ENCODE measurements at regions not wholly inside any gene's neighbourhood (a gene's known extent, or its start where the extent isn't known, plus 50 kb on each side); places are given as distances from the start of the nearest gene placed in this dataset.
"Not testable (repeated sequence)": the region's sequence is repeated elsewhere in the genome, so short reads cannot be mapped to it uniquely, and the experiment has no call there.

DNA sequence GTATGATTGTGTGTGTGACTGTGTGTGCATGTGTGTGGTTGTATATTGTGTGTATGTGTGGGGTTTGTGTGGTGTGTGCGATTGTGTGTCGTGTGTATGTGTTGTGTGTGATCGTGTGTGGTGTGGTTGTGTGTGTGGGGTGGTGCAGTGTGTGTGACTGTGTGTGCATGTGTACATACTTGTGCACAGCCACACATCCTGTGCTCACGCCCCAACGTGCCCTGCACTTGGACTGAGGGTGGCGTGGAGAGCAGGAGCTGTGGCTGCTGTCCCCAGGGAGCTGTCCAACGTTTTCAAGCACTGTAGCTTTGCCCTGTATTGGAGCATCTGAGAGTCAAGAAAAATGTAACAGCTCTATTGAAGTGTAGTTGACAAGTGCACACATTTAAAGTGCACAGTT, 243.2 kb upstream of the HDAC4 start:
- no peak overlapping the region for H3K27ac Mint-ChIP-seq
- H3K27me3 Mint-ChIP-seq: peaks cover 14% of the 10 kb centered on the region
- H3K4me1 Mint-ChIP-seq (ENCODE audit: low read depth): peaks cover 4% of the 10 kb centered on the region
- intact Hi-C loops (cut with micrococcal nuclease): no loop called here
- no peak overlapping the region for H3K4me3 Mint-ChIP-seq
- H3K36me3 Mint-ChIP-seq (ENCODE audit: low read depth): no peaks in the 10 kb centered on the region
- peaks cover 2% of the 10 kb centered on the region for H3K9me3 Mint-ChIP-seq

DNA sequence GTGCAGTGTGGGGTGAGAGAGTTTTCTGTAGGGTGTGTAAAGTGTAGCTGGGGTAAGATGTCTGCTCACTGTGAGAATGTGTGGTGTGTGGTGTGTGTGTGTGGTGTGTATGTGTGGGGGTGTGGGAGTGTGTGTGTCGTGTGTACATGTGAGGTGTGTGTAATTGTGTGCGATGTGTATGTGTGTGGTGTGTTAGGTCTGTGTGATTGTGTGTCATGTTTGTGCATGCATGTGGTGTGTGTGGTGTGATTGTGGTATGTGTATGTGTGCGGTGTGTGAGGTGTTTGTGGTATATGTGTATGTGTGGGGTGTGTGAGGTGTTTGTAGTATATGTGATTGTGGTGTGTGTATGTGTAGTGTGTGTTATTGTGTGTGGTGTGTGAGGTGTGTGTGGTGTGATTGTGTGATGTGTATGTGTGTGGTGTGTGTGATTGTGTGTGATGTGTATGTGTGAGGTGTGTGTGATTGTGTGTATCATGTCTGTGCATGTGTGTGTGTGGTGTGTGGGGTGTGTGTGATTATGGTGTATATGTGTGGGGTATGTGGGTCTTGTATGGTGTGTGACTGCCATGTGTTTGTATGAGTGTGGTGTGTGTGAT, 241.7 kb upstream of the HDAC4 start:
- Mint-ChIP-seq H3K27ac (no peak overlapping the region), H3K9me3 (no peaks in the 10 kb centered on the region), H3K4me3 (no peak overlapping the region), H3K27me3 (peaks cover 11% of the 10 kb centered on the region), H3K4me1 (ENCODE audit: low read depth) (peaks cover 4% of the 10 kb centered on the region), H3K36me3 (ENCODE audit: low read depth) (no peaks in the 10 kb centered on the region)
- intact Hi-C loops (cut with micrococcal nuclease): no loop called here

DNA sequence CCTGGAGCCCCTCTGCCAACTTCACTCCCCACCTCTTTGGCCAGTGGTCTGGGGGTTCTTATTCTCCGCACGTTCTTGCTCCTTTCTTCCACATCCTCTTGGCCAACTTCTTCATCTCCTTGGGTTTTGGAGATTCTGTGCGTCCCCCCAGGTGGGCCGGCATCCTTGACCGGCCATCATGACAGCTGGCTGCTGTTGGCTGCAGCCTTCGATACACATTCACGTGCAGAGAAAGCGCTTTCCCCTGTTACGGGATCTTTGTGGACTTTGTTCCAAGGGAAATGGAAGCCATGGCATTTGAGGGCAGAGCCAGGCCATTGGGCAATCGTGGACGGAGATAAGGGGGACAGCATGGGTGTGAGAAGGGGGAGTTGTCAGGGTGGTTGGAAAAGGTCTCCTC, 241.1 kb upstream of the HDAC4 start:
- peaks cover 15% of the 10 kb centered on the region for H3K27me3 Mint-ChIP-seq
- H3K27ac Mint-ChIP-seq; H3K4me3 Mint-ChIP-seq; H3K36me3 Mint-ChIP-seq (ENCODE audit: low read depth); intact Hi-C loops (cut with micrococcal nuclease); H3K9me3 Mint-ChIP-seq; H3K4me1 Mint-ChIP-seq (ENCODE audit: low read depth): not testable (repeated sequence)

DNA sequence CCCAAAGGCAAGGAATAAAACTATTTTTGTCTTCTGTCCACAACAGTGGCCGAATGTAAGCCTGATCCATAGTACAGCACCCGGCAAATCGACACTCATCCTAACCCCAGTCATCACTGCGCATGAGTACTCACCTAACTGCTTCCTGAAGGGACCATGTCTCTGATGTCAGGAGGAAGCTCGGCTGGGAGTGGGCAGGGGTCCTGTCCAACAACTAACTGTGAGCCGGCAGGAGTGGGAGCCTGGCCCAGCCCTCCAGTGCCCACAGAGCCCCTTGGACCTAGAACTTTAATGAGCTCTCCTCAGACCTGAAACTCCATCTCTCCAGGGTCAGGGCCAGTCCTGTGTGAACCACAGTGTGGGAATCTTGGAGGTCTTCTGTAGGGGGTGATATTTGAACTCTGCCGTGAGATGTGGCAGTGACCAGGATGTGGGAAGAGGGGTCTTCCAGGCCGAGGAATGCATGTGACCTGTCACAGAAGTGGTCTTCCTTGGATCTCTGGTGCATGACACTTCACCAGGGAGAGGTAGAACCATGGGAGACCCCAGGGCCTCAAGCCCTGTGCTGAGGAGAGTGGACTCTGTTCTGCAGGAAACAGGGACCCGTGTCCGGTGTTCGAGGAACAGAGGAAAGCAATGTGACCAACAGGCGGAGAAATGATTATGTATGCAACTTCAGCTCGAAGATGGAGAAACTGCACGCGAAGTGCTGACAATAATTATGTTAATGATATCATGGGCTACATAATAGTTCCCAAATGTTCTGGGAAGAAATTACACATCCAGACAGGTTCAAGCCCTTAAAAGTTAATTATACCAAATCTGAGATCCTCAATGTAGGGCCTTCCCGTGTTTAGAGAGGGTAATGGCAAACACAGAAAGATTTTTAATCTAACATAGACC, 240.1 kb upstream of the HDAC4 start:
- intact Hi-C loops (cut with micrococcal nuclease): no loop called here
- H3K4me1 Mint-ChIP-seq (ENCODE audit: low read depth): no peaks in the 10 kb centered on the region
- peaks cover 7% of the 10 kb centered on the region for H3K9me3 Mint-ChIP-seq
- no peak overlapping the region for H3K27ac Mint-ChIP-seq
- H3K27me3 Mint-ChIP-seq: peaks cover 13% of the 10 kb centered on the region
- no peak overlapping the region for H3K4me3 Mint-ChIP-seq
- no peaks in the 10 kb centered on the region for H3K36me3 Mint-ChIP-seq (ENCODE audit: low read depth)

DNA sequence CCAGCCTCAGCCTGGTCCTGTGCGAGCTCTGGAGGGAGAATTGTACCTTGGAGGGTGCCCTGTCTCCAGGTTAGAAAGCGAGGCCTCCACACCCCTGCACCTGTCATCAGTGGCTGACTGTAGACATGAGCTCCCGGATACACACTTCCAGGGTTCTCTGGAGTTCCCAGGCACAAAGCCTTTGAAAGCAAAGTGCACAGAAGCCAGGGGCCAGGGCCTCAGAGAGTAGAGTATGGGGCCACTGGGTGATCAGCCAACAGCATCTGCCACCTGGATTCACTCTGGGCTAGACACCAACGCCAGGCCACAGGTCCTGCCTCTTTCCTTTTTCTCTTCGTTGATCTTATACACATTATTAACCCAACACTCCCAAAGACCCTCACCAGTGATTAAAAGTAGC, 239.4 kb upstream of the HDAC4 start:
- no peak overlapping the region for H3K27ac Mint-ChIP-seq
- H3K36me3 Mint-ChIP-seq (ENCODE audit: low read depth): no peaks in the 10 kb centered on the region
- H3K4me3 Mint-ChIP-seq: no peak overlapping the region
- peaks cover 10% of the 10 kb centered on the region for H3K27me3 Mint-ChIP-seq
- peaks cover 10% of the 10 kb centered on the region for H3K9me3 Mint-ChIP-seq
- intact Hi-C loops (cut with micrococcal nuclease): no loop called here
- H3K4me1 Mint-ChIP-seq (ENCODE audit: low read depth): no peaks in the 10 kb centered on the region

DNA sequence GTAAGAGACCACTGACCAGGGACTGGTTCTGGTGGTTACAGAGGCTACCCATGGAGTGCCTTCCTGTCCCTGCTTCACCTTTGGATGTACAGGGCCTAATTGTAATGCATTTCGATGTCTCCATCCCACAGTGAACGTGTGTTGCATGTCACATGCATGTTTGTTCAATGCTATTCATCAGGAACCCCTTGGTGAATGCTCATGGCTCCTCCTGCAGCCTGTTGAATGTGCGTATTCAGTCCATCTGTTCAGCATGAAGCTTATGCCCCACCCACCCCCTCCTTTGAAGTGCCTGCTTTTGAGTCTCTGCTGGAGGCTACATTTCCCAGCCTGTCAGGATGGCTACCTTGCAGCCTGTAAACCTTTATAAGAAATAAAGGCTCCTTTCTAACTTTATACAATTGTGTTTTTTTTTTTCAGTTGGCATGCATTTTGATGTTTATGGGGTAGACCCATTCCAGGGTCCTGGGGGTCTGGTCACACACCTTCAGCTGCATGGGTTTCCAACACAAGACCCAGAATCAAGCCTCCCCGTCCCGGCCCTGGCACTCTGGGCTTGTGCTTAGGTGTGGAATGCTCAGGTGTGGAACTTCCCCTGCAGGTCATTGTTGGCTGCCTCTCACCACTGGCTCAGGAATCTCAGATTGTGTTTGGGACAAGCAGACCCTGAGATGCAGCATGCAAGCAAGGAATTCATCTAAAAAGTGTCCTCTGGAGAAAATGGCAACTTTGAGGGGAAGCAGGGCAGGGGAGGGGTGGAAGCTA, 238.8 kb upstream of the HDAC4 start:
- intact Hi-C loops (cut with micrococcal nuclease): no loop called here
- H3K9me3 Mint-ChIP-seq: peaks cover 10% of the 10 kb centered on the region
- H3K4me3 Mint-ChIP-seq: no peak overlapping the region
- no peaks in the 10 kb centered on the region for H3K36me3 Mint-ChIP-seq (ENCODE audit: low read depth)
- peaks cover 9% of the 10 kb centered on the region for H3K27me3 Mint-ChIP-seq
- no peaks in the 10 kb centered on the region for H3K4me1 Mint-ChIP-seq (ENCODE audit: low read depth)
- no peak overlapping the region for H3K27ac Mint-ChIP-seq

DNA sequence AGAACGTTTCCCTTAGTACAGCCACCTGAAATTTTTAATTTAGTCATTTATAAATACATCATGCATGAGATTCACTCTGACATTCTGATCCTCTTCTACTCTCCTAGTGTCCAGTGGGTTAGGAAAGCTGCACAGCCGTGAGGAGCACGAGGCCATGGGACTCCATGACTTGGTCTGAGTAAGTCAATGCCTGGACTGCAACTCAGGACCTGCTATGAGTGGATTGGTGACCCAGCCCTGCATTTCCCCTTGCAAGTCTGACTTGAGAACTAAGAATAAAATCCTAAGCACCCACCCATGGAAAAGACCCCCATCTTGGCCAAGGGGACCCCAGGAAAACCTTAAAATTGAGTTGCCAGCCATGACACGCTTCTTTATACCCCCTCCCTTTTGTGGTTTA, 237.6 kb upstream of the HDAC4 start:
- Mint-ChIP-seq H3K36me3 (ENCODE audit: low read depth) (no peaks in the 10 kb centered on the region), H3K4me1 (ENCODE audit: low read depth) (no peaks in the 10 kb centered on the region), H3K27me3 (peaks cover 11% of the 10 kb centered on the region), H3K27ac (no peak overlapping the region), H3K4me3 (no peak overlapping the region), H3K9me3 (peaks cover 10% of the 10 kb centered on the region)
- intact Hi-C loops (cut with micrococcal nuclease): no loop called here

DNA sequence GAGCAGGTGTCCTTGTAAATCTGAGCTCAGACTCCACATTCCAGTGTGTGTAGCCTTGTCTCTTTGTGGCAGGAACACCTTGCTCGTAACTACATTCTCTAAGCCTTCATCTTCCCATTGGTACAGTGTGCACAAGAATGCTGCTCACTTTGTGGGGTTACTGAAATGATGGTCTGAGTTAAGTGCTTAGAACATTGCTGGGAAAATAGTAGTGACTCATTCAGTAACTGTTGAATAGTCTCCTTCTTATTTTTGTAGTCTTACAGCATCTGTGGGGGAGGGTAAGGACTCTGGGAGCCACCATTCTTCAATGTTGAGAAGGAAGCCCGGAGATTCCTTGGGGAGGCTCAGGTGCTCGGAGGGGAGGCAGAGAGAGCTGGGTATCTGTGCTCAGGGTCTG, 236.0 kb upstream of the HDAC4 start:
- H3K9me3 Mint-ChIP-seq: peaks cover 10% of the 10 kb centered on the region
- peaks cover 11% of the 10 kb centered on the region for H3K27me3 Mint-ChIP-seq
- H3K27ac Mint-ChIP-seq: no peak overlapping the region
- H3K36me3 Mint-ChIP-seq (ENCODE audit: low read depth): no peaks in the 10 kb centered on the region
- no peaks in the 10 kb centered on the region for H3K4me1 Mint-ChIP-seq (ENCODE audit: low read depth)
- intact Hi-C loops (cut with micrococcal nuclease): no loop called here
- H3K4me3 Mint-ChIP-seq: no peak overlapping the region

DNA sequence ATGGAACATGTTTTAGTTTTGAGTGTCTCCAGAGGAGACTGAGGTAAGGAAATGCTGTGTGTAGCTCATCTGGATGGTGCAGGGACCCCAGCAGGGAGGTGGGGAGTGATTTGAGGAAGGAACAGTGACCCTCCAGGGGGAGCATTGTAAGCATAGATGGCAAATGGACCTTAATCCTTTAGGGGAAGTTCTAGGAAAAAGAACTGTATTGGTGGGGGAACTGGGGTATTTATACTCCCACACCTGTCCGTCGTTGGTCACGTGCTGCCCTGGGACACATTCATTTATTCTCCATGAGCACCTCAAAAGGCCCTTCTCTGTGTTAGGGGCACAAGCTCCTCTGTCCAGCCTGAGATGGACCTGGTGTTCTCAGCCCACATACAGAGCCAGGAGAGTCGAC, 233.9 kb upstream of the HDAC4 start:
- Mint-ChIP-seq H3K9me3 (peaks cover 10% of the 10 kb centered on the region), H3K27ac (no peak overlapping the region), H3K4me3 (no peak overlapping the region), H3K36me3 (ENCODE audit: low read depth) (no peaks in the 10 kb centered on the region), H3K27me3 (peaks cover 10% of the 10 kb centered on the region), H3K4me1 (ENCODE audit: low read depth) (no peaks in the 10 kb centered on the region)
- intact Hi-C loops (cut with micrococcal nuclease): no loop called here

DNA sequence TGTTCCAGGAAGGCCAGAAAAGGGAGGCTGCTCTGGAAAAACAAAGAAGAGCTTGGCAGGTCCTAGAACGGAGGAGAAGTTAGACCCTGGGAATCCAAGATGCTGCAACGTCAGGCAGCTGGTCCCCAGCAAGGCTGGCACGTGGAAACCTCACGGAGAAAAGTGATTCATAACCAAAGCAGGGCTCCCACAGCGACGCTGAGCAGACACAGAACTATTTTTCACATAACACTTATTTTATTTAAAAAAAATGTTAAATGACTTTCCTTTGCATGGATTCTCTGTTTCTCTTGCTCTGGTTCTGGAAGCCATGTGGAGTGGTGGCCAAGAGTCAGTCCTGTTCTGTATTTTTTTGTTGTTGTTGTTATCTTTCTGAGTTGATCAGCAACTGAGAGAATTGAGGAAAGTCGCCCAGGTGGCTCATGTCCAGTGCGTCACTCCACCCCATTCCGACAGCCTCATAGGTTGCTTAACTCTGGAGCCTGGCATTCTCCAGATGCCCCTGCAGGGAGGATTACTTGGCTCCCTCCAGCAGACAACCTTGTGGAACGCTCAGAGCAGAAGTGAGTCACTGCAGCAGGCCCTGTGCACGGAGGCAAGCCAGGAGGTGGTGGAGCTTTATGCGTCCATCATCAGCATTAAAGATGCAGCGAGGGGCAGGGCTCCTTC, 229.9 kb upstream of the HDAC4 start:
- H3K9me3 Mint-ChIP-seq: peaks cover under 1% of the 10 kb centered on the region
- H3K27ac Mint-ChIP-seq: no peak overlapping the region
- intact Hi-C loops (cut with micrococcal nuclease): no loop called here
- H3K36me3 Mint-ChIP-seq (ENCODE audit: low read depth): no peaks in the 10 kb centered on the region
- H3K4me3 Mint-ChIP-seq: no peak overlapping the region
- peaks cover 4% of the 10 kb centered on the region for H3K27me3 Mint-ChIP-seq
- H3K4me1 Mint-ChIP-seq (ENCODE audit: low read depth): no peaks in the 10 kb centered on the region

DNA sequence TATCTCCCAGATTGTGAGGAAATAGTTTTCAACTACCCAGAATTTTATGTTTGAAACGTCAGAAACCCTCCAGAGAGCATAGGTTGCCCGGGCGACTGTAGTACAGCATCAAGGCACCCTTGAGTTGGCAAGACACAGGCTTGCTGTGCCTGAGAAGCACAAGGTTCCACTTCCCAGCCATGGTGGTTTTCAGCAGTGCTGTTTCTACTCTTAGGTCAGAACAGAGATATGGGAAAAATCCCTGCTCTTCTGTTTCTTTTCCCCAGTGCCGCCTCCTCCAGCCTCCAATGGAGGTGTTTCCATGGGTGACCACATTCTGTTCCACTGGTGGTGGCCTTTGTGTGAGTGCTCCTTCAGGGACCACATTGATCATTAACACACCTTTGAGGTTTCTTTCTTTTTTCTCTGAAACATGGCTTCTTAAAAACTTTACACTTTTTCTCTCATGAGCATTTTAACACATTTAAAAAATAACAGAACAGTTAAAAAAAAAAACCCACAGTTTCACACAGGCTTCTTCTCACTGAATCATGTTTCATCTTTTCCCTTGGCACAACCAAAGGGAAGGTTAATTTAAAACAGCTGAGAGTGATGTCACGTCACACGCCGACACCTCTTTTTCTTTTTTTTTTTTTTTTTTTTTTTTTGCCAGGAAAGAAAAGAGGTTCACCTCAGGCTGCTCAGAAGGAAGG, 229.3 kb upstream of the HDAC4 start:
- peaks cover 4% of the 10 kb centered on the region for H3K27me3 Mint-ChIP-seq
- no peaks in the 10 kb centered on the region for H3K4me1 Mint-ChIP-seq (ENCODE audit: low read depth)
- H3K36me3 Mint-ChIP-seq (ENCODE audit: low read depth): no peaks in the 10 kb centered on the region
- H3K27ac Mint-ChIP-seq: no peak overlapping the region
- intact Hi-C loops (cut with micrococcal nuclease): no loop called here
- H3K4me3 Mint-ChIP-seq: no peak overlapping the region
- H3K9me3 Mint-ChIP-seq: no peaks in the 10 kb centered on the region

DNA sequence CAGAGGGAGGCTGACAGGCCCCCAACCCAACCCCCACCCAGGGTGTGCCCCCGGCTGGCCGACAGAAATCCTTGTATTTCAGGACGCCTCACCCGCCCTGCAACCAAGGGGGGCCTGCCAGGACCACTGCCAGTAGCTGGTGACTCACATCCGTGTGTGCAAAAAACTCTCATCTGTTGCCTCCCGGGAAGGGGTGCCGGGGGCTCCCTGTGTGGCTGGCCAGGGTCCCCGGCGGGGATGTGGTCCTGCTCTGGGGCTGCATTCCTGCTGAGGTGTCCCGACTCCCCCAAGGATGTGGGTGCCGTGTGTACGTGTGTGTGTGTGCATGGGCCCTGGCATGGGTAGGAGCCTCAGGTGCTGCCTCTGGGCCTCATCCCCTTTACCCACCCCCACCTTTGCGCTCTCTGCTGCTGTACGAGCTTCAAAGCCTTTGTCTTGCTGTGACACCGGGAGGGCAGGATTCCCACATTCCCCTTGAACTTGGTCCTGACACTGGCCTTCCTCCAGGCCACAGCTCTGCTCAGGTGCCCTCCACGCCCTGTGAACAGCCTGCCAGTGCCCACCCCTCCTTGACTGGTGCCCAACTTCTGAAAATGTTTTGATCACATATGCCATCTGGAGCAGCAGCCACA, 226.3 kb upstream of the HDAC4 start:
- no peak overlapping the region for H3K27ac Mint-ChIP-seq
- H3K4me1 Mint-ChIP-seq (ENCODE audit: low read depth): peaks cover 5% of the 10 kb centered on the region
- H3K27me3 Mint-ChIP-seq: no peaks in the 10 kb centered on the region
- intact Hi-C loops (cut with micrococcal nuclease): no loop called here
- no peaks in the 10 kb centered on the region for H3K9me3 Mint-ChIP-seq
- no peak overlapping the region for H3K4me3 Mint-ChIP-seq
- H3K36me3 Mint-ChIP-seq (ENCODE audit: low read depth): no peaks in the 10 kb centered on the region

Measured in dendritic cell treated with granulocyte-macrophage colony-stimulating factor and Interleukin-4, amounts not matched to agents 40 ng/mL and 50 ng/mL, for 4 days (primary cell).